Smooth muscle cell (in vitro differentiated cells): ENCODE measurements at regions not wholly inside any gene's neighbourhood (a gene's known extent, or its start where the extent isn't known, plus 50 kb on each side); places are given as distances from the start of the nearest gene placed in this dataset.

ENCODE experiments used
- DNase-seq: peaks from one replicate; lab custom pipeline; 2025; ENCODE audit not compliant: unreplicated experiment; lab: John Stamatoyannopoulos, UW
- H2AFZ ChIP-seq: fragments of 200-600 bp; sonication (generic); 2 replicates; pipeline ENCODE4 v1.6.0; 2016; ENCODE audit warnings: antibody characterized with exemption, low read depth, mild to moderate bottlenecking
- H3F3A ChIP-seq: fragments of 200-600 bp; sonication (generic); 2 replicates; pipeline ENCODE4 v1.6.0; 2017; ENCODE audit warnings: antibody characterized with exemption, low read depth
- H3K27ac ChIP-seq: fragments of 200-600 bp; sonication (generic); 2 replicates; pipeline ENCODE4 v1.5.1; 2016; ENCODE audit warnings: low read depth, mild to moderate bottlenecking
- H3K27me3 ChIP-seq: fragments of 200-600 bp; sonication (generic); 2 replicates; pipeline ENCODE4 v1.6.1; 2016; ENCODE audit warnings: low read depth, mild to moderate bottlenecking
- H3K36me3 ChIP-seq: fragments of 200-600 bp; sonication (generic); 2 replicates; pipeline ENCODE4 v1.5.1; 2016; ENCODE audit warnings: low read depth
- H3K4me1 ChIP-seq: fragments of 200-600 bp; sonication (generic); 2 replicates; pipeline ENCODE4 v1.5.1; 2016; ENCODE audit warnings: low read depth
- H3K4me2 ChIP-seq: fragments of 200-600 bp; sonication (generic); 2 replicates; pipeline ENCODE4 v1.6.0; 2016; ENCODE audit warnings: mild to moderate bottlenecking
- H3K4me3 ChIP-seq: fragments of 200-600 bp; sonication (generic); 2 replicates; pipeline ENCODE4 v1.5.1; 2016; ENCODE audit warnings: mild to moderate bottlenecking
- H3K79me2 ChIP-seq: fragments of 200-600 bp; sonication (generic); 2 replicates; pipeline ENCODE4 v1.6.0; 2016; ENCODE audit warnings: low read depth, mild to moderate bottlenecking
- H3K9ac ChIP-seq: fragments of 200-600 bp; sonication (generic); 2 replicates; pipeline ENCODE4 v1.6.0; 2016; ENCODE audit warnings: low read depth
- H3K9me3 ChIP-seq: fragments of 200-600 bp; sonication (generic); replicated peaks from 2 replicates; pipeline ENCODE4 v1.5.1; 2016; ENCODE audit warnings: low read depth
- H4K20me1 ChIP-seq: fragments of 200-600 bp; sonication (generic); 2 replicates; pipeline ENCODE4 v1.6.0; 2016; ENCODE audit warnings: low read depth
- whole genome bisulfite sequencing: methylation state at CpG from one replicate; pipeline ENCODE4 v1.1.7; 2016; ENCODE audit warnings: low lambda C conversion rate; 5-methylcytosine and 5-hydroxymethylcytosine counted together
- TF ChIP-seq, protein P1 (sequence below): fragments of 200-600 bp; sonication (generic); IDR thresholded peaks from 2 replicates; pipeline ENCODE4 v1.5.1; 2017; ENCODE audit warnings: borderline replicate concordance, mild to moderate bottlenecking, antibody characterized with exemption; ENCODE audit not compliant: insufficient read depth, poor library complexity, severe bottlenecking

DNA sequence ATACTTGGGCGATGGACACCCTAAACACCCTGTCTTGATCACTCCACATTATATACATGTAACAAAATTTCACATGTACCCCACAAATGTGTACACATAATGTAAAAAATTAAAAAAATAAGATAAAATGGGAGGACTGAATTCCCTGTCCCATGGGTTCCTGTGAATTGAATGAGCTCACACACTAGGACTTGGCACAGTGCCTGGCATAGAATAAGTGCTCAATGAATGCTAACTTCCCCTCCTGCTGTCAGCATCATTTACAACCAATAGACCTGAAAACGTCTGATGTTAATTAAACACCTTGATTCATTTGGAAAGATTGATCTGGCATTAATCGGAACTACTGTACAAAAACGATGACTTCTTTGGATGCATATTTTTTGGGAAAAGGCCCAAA is 117.3 kb upstream of the ZNF438 start:
- no peak overlapping the region for H3K27ac ChIP-seq
- no peaks in the 10 kb centered on the region for H3K27me3 ChIP-seq
- H3F3A ChIP-seq, result peaks cover 4% of the 10 kb centered on the region
- H3K9me3 ChIP-seq, result no peaks in the 10 kb centered on the region
- H3K79me2 ChIP-seq, result no peaks in the 10 kb centered on the region
- no peak overlapping the region for H3K4me2 ChIP-seq
- no peak overlapping the region for H3K9ac ChIP-seq
- 90% methylated on average over 4 of the region's 4 CpGs for WGBS
- H3K4me1 ChIP-seq, result peaks cover 4% of the 10 kb centered on the region
- no peaks in the 10 kb centered on the region for H4K20me1 ChIP-seq
- no peak overlapping the region for H2AFZ ChIP-seq
- TF ChIP-seq, protein P1, sequence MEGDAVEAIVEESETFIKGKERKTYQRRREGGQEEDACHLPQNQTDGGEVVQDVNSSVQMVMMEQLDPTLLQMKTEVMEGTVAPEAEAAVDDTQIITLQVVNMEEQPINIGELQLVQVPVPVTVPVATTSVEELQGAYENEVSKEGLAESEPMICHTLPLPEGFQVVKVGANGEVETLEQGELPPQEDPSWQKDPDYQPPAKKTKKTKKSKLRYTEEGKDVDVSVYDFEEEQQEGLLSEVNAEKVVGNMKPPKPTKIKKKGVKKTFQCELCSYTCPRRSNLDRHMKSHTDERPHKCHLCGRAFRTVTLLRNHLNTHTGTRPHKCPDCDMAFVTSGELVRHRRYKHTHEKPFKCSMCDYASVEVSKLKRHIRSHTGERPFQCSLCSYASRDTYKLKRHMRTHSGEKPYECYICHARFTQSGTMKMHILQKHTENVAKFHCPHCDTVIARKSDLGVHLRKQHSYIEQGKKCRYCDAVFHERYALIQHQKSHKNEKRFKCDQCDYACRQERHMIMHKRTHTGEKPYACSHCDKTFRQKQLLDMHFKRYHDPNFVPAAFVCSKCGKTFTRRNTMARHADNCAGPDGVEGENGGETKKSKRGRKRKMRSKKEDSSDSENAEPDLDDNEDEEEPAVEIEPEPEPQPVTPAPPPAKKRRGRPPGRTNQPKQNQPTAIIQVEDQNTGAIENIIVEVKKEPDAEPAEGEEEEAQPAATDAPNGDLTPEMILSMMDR, result no peak
- DNase-seq, result no peak
- no peaks in the 10 kb centered on the region for H3K36me3 ChIP-seq
- no peak overlapping the region for H3K4me3 ChIP-seq

DNA sequence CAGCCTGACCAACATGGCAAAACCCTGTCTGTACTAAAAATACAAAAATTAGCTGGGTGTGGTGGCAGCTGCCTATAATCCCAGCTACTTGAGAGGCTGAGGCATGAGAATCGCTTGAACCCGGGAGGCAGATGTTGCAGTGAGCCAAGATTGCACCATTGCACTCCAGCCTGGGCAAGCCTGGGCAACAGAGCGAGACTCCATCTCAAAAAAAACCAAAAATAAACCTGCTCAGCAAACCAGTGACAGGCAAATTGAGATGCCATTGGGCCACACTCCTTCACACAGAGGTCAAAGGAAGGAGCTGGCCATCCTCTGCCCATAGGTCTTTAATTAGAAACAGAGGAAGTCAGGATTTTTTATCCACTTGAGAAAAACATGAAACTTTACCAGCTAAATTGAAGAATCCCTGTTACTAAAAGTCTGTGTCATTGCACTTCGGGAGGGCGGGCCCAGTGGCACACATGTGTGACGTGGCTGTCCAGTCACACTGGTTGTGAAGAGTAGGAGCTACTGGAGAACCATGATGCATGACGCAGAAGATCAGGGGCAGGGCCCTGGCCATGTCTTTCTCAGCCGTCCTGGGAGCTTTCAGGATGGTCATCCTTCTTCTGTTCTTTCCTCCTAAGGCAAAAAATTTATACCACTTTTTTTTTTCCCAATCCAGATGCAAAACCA is 118.3 kb upstream of the ZNF438 start:
- no peaks in the 10 kb centered on the region for H3K27me3 ChIP-seq
- 89% methylated on average over 8 of the region's 8 CpGs for WGBS
- H3K79me2 ChIP-seq, result no peaks in the 10 kb centered on the region
- no peaks in the 10 kb centered on the region for H3K9me3 ChIP-seq
- no peaks in the 10 kb centered on the region for H4K20me1 ChIP-seq
- H3K36me3 ChIP-seq, result no peaks in the 10 kb centered on the region
- H3K9ac ChIP-seq, result no peak overlapping the region
- no peak overlapping the region for H3K4me3 ChIP-seq
- peaks cover 4% of the 10 kb centered on the region for H3F3A ChIP-seq
- H3K4me1 ChIP-seq, result peaks cover 4% of the 10 kb centered on the region
- no peak for DNase-seq
- no peak overlapping the region for H3K4me2 ChIP-seq
- TF ChIP-seq, protein P1, result no peak
- no peak overlapping the region for H2AFZ ChIP-seq
- H3K27ac ChIP-seq, result no peak overlapping the region

DNA sequence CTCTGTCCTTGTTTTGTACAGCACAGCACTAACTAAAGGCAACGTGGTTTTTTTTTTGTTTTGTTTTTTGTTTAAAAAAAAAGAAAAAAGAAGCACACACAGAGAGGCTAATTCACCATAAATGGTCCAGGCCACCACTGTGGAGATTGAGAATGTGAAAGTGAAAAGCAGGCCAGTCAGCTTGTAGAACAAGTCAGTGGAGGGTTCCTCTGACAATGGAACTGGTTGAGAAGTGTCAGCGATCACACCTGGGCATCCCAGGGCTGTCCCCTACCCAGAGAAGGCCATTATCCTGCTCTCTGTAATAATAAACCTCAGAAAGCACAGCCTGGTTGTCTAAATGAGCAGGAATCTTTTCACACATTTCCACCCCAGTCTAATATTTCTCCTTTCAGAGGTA is 119.6 kb upstream of the ZNF438 start:
- H3K4me1 ChIP-seq, result peaks cover 1% of the 10 kb centered on the region
- H3K36me3 ChIP-seq, result no peaks in the 10 kb centered on the region
- no peak overlapping the region for H3K27ac ChIP-seq
- no peaks in the 10 kb centered on the region for H3K27me3 ChIP-seq
- H3K79me2 ChIP-seq, result no peaks in the 10 kb centered on the region
- H3F3A ChIP-seq, result no peaks in the 10 kb centered on the region
- no peak overlapping the region for H3K4me3 ChIP-seq
- WGBS, result 88% methylated on average over 2 of the region's 2 CpGs
- no peak overlapping the region for H2AFZ ChIP-seq
- H4K20me1 ChIP-seq, result no peaks in the 10 kb centered on the region
- H3K4me2 ChIP-seq, result no peak overlapping the region
- H3K9me3 ChIP-seq, result no peaks in the 10 kb centered on the region
- no peak overlapping the region for H3K9ac ChIP-seq
- no peak for DNase-seq
- TF ChIP-seq, protein P1, result no peak
